ENCODE measurements at regions not wholly inside any gene's neighbourhood (a gene's known extent, or its start where the extent isn't known, plus 50 kb on each side); places are given as distances from the start of the nearest gene placed in this dataset.

GRCh38 chr2:191627518-191627917 lies 50.4 kb upstream of the NABP1 start:
- TF ChIP-seq, protein P1, sequence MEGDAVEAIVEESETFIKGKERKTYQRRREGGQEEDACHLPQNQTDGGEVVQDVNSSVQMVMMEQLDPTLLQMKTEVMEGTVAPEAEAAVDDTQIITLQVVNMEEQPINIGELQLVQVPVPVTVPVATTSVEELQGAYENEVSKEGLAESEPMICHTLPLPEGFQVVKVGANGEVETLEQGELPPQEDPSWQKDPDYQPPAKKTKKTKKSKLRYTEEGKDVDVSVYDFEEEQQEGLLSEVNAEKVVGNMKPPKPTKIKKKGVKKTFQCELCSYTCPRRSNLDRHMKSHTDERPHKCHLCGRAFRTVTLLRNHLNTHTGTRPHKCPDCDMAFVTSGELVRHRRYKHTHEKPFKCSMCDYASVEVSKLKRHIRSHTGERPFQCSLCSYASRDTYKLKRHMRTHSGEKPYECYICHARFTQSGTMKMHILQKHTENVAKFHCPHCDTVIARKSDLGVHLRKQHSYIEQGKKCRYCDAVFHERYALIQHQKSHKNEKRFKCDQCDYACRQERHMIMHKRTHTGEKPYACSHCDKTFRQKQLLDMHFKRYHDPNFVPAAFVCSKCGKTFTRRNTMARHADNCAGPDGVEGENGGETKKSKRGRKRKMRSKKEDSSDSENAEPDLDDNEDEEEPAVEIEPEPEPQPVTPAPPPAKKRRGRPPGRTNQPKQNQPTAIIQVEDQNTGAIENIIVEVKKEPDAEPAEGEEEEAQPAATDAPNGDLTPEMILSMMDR (IDR thresholded peaks at IDR 0.05) = no peak
- no peak for TF ChIP-seq POLR2A (IDR thresholded peaks at IDR 0.05)
